ENCODE measurements at regions not wholly inside any gene's neighbourhood (a gene's known extent, or its start where the extent isn't known, plus 50 kb on each side); places are given as distances from the start of the nearest gene placed in this dataset.

DNA sequence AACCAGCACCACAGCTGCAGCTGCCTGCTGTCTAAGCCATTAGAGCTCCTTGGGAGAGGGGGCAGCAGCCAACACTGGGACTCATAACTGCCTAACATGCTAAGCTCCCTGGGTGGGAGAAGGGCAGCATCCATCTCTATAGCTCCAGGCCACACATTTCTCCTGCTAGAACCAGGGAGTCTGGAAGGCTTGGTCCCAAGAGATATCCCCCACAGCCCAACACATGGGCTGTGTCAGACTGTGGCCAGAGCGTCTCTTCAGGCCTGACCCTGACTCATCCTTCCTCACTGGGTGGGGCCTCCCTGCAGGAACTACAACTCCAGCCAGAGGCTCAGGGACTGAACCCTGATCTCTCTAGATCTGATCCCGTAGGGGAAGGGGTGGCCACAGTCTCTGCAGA, 411.1 kb downstream of the HDGFL1 start:
- no peaks in the 10 kb centered on the region for H3K36me3 ChIP-seq (ENCODE audit: control insufficient read depth in 4 of 4, insufficient read depth in 4 of 4, low read length in 4 of 4)
- H3K4me1 ChIP-seq (ENCODE audit: control insufficient read depth in 5 of 5, insufficient read depth in 5 of 5, low read length in 5 of 5), result no peaks in the 10 kb centered on the region
- DNase-seq (no peak), ATAC-seq (ENCODE audit: insufficient read depth, low FRiP score) (no peak)
- no peak overlapping the region for H3K9ac ChIP-seq (ENCODE audit: insufficient read depth in 1 of 2, low read length in 2 of 2)
- no peak overlapping the region for H3K27ac ChIP-seq (ENCODE audit: low read depth in 1 of 2, low read length in 1 of 2)
- no peaks in the 10 kb centered on the region for H3K9me3 ChIP-seq (ENCODE audit: control insufficient read depth in 4 of 4, insufficient read depth in 3 of 4, low read length in 3 of 4)
- no peaks in the 10 kb centered on the region for H3K27me3 ChIP-seq (ENCODE audit: control insufficient read depth in 3 of 3, insufficient read depth in 3 of 3, low read length in 2 of 3)
- H3K4me3 ChIP-seq, result no peak overlapping the region
- TF ChIP-seq, protein P1, sequence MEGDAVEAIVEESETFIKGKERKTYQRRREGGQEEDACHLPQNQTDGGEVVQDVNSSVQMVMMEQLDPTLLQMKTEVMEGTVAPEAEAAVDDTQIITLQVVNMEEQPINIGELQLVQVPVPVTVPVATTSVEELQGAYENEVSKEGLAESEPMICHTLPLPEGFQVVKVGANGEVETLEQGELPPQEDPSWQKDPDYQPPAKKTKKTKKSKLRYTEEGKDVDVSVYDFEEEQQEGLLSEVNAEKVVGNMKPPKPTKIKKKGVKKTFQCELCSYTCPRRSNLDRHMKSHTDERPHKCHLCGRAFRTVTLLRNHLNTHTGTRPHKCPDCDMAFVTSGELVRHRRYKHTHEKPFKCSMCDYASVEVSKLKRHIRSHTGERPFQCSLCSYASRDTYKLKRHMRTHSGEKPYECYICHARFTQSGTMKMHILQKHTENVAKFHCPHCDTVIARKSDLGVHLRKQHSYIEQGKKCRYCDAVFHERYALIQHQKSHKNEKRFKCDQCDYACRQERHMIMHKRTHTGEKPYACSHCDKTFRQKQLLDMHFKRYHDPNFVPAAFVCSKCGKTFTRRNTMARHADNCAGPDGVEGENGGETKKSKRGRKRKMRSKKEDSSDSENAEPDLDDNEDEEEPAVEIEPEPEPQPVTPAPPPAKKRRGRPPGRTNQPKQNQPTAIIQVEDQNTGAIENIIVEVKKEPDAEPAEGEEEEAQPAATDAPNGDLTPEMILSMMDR (IDR thresholded peaks at IDR 0.05; ENCODE audit: control extremely low read depth, extremely low read depth), result no peak
- 81 to 87% methylated on average over 2 of the region's 2 CpGs for WGBS, 2 donors

DNA sequence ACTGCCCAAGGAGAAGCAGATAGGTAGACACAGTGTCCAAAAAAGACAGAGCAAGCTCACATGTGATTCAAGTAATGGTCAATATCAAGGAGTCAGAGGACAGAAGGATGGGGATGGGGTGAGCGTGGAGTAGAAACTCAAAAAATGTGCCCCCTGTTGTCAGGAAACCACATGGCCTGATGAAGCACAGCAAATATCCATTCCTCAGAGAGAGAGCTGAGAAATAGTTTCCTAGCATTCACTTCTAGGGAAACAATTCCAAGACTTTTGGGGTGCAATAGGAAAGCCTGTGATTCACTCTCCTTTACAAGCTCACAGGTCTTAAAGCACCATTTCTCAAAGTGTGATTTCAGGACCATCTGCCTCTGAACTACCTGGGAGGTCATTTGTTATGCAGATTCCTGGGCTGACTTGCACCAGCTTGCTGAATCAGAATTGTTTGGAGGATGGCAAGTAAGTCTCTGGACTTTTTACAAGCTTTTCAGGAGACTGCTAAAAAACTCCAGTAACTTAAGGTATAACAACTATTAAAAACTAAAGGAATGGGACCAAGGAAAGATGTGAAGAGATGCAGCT, 432.8 kb downstream of the HDGFL1 start:
- no peak for ATAC-seq (ENCODE audit: insufficient read depth, low FRiP score)
- Histone ChIP-seq H3K27ac (ENCODE audit: low read depth in 1 of 2, low read length in 1 of 2) (no peak overlapping the region), H3K4me3 (no peak overlapping the region), H3K9ac (ENCODE audit: insufficient read depth in 1 of 2, low read length in 2 of 2) (no peak overlapping the region), H3K36me3 (ENCODE audit: control insufficient read depth in 4 of 4, insufficient read depth in 4 of 4, low read length in 4 of 4) (no peaks in the 10 kb centered on the region), H3K9me3 (ENCODE audit: control insufficient read depth in 4 of 4, insufficient read depth in 3 of 4, low read length in 3 of 4) (no peaks in the 10 kb centered on the region), H3K27me3 (ENCODE audit: control insufficient read depth in 3 of 3, insufficient read depth in 3 of 3, low read length in 2 of 3) (no peaks in the 10 kb centered on the region), H3K4me1 (ENCODE audit: control insufficient read depth in 5 of 5, insufficient read depth in 5 of 5, low read length in 5 of 5) (peaks cover 0 to 5% (median 0%) of the 10 kb centered on the region in 5 donors)
- DNase-seq, result no peak
- 94 to 100% methylated on average over 1 of the region's 1 CpG for WGBS, 2 donors
- TF ChIP-seq, protein P1 (IDR thresholded peaks at IDR 0.05; ENCODE audit: control extremely low read depth, extremely low read depth), result no peak

DNA sequence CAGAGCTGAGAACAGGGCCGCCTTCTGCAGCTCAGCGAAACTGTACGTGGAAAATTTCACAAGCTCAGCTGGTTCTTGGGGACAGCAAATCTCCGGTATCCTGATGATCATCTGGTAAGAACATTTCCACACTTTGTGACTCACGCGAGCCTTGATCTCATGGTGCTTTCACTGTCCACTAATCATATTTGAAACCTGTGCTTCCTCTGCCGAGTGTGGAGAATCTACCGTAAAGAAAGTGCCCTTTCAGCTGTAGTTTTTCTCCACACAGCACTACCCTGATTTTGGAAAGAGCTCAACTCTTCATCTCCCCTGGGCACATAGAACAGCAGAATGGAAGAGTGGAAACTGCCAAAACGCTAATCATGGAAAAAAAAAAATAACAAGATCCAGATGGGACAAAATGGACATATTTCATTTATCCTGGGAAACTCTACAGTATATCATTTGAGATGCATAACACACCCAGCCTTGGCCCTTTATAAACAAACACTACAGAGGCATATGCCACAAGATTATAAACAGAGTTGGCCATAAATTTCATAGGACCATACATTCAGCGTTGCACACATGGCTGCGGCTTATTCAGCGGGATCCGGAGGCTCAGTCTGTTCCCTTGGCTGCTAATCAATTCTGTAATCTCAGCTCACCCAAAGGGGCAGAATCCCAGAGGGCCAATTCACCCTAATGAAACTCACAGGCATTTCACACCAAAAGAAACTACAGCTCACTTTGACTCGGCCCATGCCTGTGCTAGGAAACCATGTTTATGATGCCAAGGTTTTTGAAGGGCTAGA, 434.5 kb downstream of the HDGFL1 start:
- no peak for ATAC-seq (ENCODE audit: insufficient read depth, low FRiP score)
- TF ChIP-seq, protein P1 (IDR thresholded peaks at IDR 0.05; ENCODE audit: control extremely low read depth, extremely low read depth), result no peak
- Histone ChIP-seq H3K4me3 (no peak overlapping the region), H3K9ac (ENCODE audit: insufficient read depth in 1 of 2, low read length in 2 of 2) (no peak overlapping the region), H3K36me3 (ENCODE audit: control insufficient read depth in 4 of 4, insufficient read depth in 4 of 4, low read length in 4 of 4) (no peaks in the 10 kb centered on the region), H3K27ac (ENCODE audit: low read depth in 1 of 2, low read length in 1 of 2) (no peak overlapping the region), H3K9me3 (ENCODE audit: control insufficient read depth in 4 of 4, insufficient read depth in 3 of 4, low read length in 3 of 4) (no peaks in the 10 kb centered on the region), H3K4me1 (ENCODE audit: control insufficient read depth in 5 of 5, insufficient read depth in 5 of 5, low read length in 5 of 5) (no peaks in the 10 kb centered on the region), H3K27me3 (ENCODE audit: control insufficient read depth in 3 of 3, insufficient read depth in 3 of 3, low read length in 2 of 3) (no peaks in the 10 kb centered on the region)
- WGBS, 2 donors, result 84 to 87% methylated on average over 14 of the region's 14 CpGs
- DNase-seq, result peak in 2 of 3 donors; percentile 27

Data from lung (tissue), 11 donors.